ENCODE measurements at regions not wholly inside any gene's neighbourhood (a gene's known extent, or its start where the extent isn't known, plus 50 kb on each side); places are given as distances from the start of the nearest gene placed in this dataset.
"Not testable (repeated sequence)": the region's sequence is repeated elsewhere in the genome, so short reads cannot be mapped to it uniquely, and the experiment has no call there.

GRCh38 chr18:41646915-41647620, 308.0 kb upstream of the PIK3C3 start:
- DNase-seq = no peak
- in situ Hi-C loops (cut with MboI; ENCODE audit: low pct_unique_long_range_greater_than_20kb, low sequenced_read_pairs) = no loop called here

- peak; percentile 34 for DNase-seq
- in situ Hi-C loops (cut with MboI; ENCODE audit: low pct_unique_long_range_greater_than_20kb, low sequenced_read_pairs) = no loop called here
Measured at GRCh38 chr18:41645589-41646360, 309.3 kb upstream of the PIK3C3 start.

- no peak for DNase-seq
- in situ Hi-C loops (cut with MboI; ENCODE audit: low pct_unique_long_range_greater_than_20kb, low sequenced_read_pairs) = no loop called here
Measured at GRCh38 chr18:41644466-41644865, 310.6 kb upstream of the PIK3C3 start.

GRCh38 chr18:41643427-41643826, 311.6 kb upstream of the PIK3C3 start:
- in situ Hi-C loops (cut with MboI; ENCODE audit: low pct_unique_long_range_greater_than_20kb, low sequenced_read_pairs) = no loop called here
- DNase-seq = no peak

GRCh38 chr18:41642756-41643155, 312.3 kb upstream of the PIK3C3 start:
- in situ Hi-C loops (cut with MboI; ENCODE audit: low pct_unique_long_range_greater_than_20kb, low sequenced_read_pairs) = no loop called here
- no peak for DNase-seq

GRCh38 chr18:41639218-41639617, 315.8 kb upstream of the PIK3C3 start:
- no peak for DNase-seq
- in situ Hi-C loops (cut with MboI; ENCODE audit: low pct_unique_long_range_greater_than_20kb, low sequenced_read_pairs) = no loop called here

GRCh38 chr18:41631723-41632285, 323.2 kb upstream of the PIK3C3 start:
- in situ Hi-C loops (cut with MboI; ENCODE audit: low pct_unique_long_range_greater_than_20kb, low sequenced_read_pairs); DNase-seq: not testable (repeated sequence)

GRCh38 chr18:41630232-41630886, 324.7 kb upstream of the PIK3C3 start:
- in situ Hi-C loops (cut with MboI; ENCODE audit: low pct_unique_long_range_greater_than_20kb, low sequenced_read_pairs) = no loop called here
- DNase-seq = no peak

- DNase-seq = no peak
- in situ Hi-C loops (cut with MboI; ENCODE audit: low pct_unique_long_range_greater_than_20kb, low sequenced_read_pairs) = no loop called here
Measured at GRCh38 chr18:41624460-41624859, 330.6 kb upstream of the PIK3C3 start.

- in situ Hi-C loops (cut with MboI; ENCODE audit: low pct_unique_long_range_greater_than_20kb, low sequenced_read_pairs) = no loop called here
- DNase-seq = no peak
Measured at GRCh38 chr18:41621177-41621576, 333.9 kb upstream of the PIK3C3 start.

GRCh38 chr18:41618147-41618546, 336.9 kb upstream of the PIK3C3 start:
- DNase-seq = no peak
- in situ Hi-C loops (cut with MboI; ENCODE audit: low pct_unique_long_range_greater_than_20kb, low sequenced_read_pairs) = no loop called here

- in situ Hi-C loops (cut with MboI; ENCODE audit: low pct_unique_long_range_greater_than_20kb, low sequenced_read_pairs) = no loop called here
- no peak for DNase-seq
Measured at GRCh38 chr18:41617647-41618046, 337.4 kb upstream of the PIK3C3 start.

- in situ Hi-C loops (cut with MboI; ENCODE audit: low pct_unique_long_range_greater_than_20kb, low sequenced_read_pairs) = no loop called here
- DNase-seq = no peak
Measured at GRCh38 chr18:41613003-41613609, 341.9 kb upstream of the PIK3C3 start.

- in situ Hi-C loops (cut with MboI; ENCODE audit: low pct_unique_long_range_greater_than_20kb, low sequenced_read_pairs) = no loop called here
- DNase-seq = no peak
Measured at GRCh38 chr18:41604964-41605363, 350.1 kb upstream of the PIK3C3 start.

GRCh38 chr18:41602034-41602433, 353.0 kb upstream of the PIK3C3 start:
- DNase-seq = no peak
- in situ Hi-C loops (cut with MboI; ENCODE audit: low pct_unique_long_range_greater_than_20kb, low sequenced_read_pairs) = no loop called here

GRCh38 chr18:41600693-41601391, 354.2 kb upstream of the PIK3C3 start:
- in situ Hi-C loops (cut with MboI; ENCODE audit: low pct_unique_long_range_greater_than_20kb, low sequenced_read_pairs) = no loop called here
- no peak for DNase-seq

GRCh38 chr18:41599466-41599865, 355.6 kb upstream of the PIK3C3 start:
- in situ Hi-C loops (cut with MboI; ENCODE audit: low pct_unique_long_range_greater_than_20kb, low sequenced_read_pairs) = no loop called here
- no peak for DNase-seq

GRCh38 chr18:41594582-41594981, 360.5 kb upstream of the PIK3C3 start:
- no peak for DNase-seq
- in situ Hi-C loops (cut with MboI; ENCODE audit: low pct_unique_long_range_greater_than_20kb, low sequenced_read_pairs) = no loop called here

GRCh38 chr18:41593171-41593675, 361.8 kb upstream of the PIK3C3 start:
- in situ Hi-C loops (cut with MboI; ENCODE audit: low pct_unique_long_range_greater_than_20kb, low sequenced_read_pairs) = no loop called here
- no peak for DNase-seq
